GM18951 (cell line): ENCODE measurements at regions not wholly inside any gene's neighbourhood (a gene's known extent, or its start where the extent isn't known, plus 50 kb on each side); places are given as distances from the start of the nearest gene placed in this dataset.

Experiments used
- POLR2A ChIP-seq: IDR thresholded peaks from 4 replicates; pipeline ENCODE4 v1.6.1; 2011; ENCODE audit warnings: mild to moderate bottlenecking; ENCODE audit not compliant: insufficient read length, insufficient read depth; ENCODE audit errors: extremely low read depth
- in situ Hi-C: fragments of 300-500 bp; cut with MboI; formaldehyde crosslinking; loops from one replicate; pipeline ENCODE4 v1.12.0; 2022; ENCODE audit warnings: low sequenced_read_pairs, mixed read lengths, inconsistent platforms; ENCODE audit not compliant: unreplicated experiment

DNA sequence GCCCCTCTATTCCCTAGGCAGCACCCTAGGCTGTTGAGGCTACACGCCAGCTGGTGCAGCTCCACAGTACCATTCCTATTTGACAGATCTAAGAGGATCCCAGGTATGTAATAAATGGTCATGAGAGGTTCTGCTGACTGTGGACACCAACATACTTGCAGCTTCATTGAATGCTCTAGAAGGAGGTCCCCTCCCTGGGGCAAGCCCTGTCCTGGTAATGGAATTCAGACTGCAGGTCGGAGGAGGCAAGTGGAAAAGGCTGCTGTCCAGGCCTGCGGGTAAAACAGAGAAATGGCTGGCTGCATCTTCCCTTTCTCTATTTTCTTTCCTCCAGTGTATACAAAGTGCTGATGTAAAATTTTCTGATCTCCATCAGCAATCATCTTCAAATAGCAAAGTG, 66.1 kb upstream of the ZNF648 start:
- in situ Hi-C loops: no loop called here
- no peak for TF ChIP-seq POLR2A

DNA sequence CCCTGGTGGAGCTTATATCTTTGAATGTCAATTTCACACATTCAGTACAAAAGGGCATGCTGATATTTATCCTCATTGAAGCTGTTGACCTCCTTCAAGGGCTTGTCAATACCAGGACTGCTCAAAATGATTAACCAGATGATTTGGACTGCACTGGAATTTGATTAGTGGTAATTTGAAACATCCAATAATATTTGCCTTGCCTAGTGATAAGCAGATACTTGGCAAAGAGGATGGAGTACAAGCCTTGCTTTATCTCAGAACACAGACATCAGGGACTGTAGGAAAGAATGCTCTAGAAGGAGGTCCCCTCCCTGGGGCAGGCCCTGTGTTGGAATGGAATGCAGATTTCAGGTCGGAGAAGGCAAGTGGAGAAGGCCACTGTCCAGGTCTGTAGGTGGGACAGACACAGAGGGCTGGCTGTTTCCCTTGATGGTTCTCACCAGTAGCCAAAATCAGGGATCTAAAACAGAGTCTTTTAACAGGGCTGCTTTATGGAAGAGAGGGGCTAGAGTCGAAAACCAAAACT, 64.8 kb upstream of the ZNF648 start:
- in situ Hi-C loops: no loop called here
- TF ChIP-seq POLR2A: no peak

DNA sequence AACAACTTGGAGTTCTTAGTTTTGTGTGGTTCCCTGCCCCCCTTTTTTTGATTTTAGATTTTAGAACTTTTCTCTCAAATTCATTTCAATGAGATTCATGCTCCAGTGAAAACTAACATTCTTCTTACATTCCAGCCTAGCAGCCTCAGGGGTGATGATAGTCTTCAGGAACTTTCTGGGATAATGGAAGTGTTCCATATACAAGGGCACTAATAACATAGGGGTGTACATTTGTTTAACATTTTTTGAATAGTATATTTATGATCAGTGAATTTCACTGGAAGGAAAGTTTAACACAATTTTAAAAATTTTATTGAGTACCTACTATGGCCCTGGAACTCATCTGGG, 61.4 kb upstream of the ZNF648 start:
- in situ Hi-C loops: no loop called here
- TF ChIP-seq POLR2A: no peak

DNA sequence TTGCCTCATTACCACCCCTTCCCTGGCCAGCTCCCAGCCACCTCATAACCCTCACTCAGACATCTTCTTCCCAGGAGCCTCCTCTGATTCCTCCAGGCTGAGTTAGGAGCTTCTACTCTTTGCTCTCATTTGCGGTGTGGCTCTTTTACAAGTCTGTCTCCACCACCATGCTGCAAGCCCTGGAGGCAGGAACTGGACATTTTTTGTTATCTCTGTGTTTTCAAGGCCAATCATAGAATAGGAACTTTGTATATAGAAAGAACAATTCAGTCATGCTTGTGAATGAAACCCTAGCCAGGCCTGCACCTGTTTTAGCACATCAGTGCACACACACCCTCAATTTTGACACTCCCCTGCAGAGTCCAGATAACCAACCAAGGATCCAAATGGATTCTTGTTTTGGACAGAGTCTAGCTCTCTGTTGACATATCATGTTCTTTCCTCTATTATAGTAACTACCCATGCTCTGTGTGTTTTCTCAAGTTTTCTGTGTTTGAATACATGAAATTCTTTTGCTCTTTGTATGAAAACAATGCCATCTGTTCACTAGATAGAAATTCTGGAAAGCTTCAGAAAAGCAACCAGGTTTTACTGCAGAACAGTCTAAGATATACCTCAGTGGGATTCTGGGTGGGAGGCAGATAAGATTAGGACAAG, 60.9 kb upstream of the ZNF648 start:
- TF ChIP-seq POLR2A: no peak
- in situ Hi-C loops: no loop called here

DNA sequence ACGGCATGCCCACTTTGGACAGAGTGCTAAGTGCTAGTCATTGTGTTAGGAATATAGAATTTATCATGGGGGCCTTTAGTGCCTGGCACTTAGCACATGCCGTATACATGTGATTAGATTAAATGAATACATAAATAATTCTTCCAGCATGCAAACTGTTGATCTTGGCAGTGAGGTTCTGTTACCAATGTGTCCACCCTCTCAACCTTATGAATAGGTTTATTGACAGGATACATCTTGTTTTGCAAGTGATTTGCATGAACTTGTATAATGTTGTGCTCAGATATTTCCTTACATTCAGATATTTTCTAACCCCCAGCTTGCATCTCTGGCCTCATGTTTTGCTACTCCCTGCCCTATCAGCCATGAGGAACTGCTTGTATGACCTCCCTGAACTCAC, 60.3 kb upstream of the ZNF648 start:
- in situ Hi-C loops: no loop called here
- TF ChIP-seq POLR2A: no peak

DNA sequence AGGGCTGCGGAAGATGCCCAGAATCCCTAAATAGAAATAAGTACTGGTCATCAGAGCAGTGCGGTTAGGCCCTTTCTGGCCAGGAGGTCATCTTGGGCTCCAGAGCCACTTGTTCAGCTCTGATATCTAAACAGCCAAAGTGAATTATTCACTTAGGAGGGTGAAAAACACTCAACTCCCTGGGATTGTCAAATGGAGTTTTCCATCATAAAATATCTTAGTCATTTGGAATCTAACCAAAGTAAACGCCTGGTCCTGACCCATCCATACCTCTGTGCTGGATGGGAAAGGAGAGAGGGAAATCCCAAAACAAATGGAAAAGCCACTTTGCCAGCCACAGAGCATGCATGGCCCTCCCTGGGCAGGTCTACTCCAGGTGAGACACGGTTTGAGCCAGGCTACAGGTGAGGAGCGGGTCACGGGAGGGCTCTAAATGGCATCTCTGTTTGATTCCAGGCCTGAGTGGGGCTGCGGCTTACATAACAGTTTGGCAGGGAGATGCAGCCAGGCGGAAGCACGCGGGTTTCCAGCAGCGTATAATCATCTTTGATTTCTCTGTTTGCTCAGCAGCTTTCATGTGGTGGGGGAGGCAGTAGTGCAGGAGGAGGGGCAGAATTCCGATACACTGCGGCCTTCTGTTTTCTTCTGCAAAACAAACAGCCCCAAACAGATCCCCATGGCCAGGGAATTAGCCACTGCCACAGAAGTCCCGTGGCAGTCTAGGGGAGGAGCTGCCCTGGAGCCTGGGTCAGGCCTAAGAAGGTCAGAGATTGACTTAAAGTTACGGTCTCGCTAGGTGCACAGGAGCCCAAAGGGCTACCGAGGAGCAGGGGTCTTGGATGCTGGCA, 59.1 kb upstream of the ZNF648 start:
- in situ Hi-C loops: no loop called here
- TF ChIP-seq POLR2A: no peak

DNA sequence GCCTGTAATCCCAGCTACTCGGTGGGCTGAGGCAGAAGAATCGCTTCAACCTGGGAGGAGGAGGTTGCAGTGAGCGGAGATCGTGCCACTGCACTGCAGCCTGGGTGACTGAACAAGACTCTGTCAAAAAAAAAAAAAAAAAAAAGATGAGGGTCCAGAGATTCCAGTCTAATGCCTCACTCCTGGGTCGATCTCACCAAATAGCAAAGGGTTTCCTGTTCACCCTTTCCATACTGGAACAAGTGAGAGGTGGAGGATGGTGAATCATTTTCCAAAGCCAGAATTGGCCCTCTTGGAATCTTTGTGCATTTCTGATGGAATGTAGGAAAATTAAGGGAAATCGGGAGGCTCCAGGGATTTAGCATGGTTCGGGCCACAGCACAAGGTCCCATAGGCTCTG, 58.1 kb upstream of the ZNF648 start:
- no peak for TF ChIP-seq POLR2A
- in situ Hi-C loops: no loop called here

DNA sequence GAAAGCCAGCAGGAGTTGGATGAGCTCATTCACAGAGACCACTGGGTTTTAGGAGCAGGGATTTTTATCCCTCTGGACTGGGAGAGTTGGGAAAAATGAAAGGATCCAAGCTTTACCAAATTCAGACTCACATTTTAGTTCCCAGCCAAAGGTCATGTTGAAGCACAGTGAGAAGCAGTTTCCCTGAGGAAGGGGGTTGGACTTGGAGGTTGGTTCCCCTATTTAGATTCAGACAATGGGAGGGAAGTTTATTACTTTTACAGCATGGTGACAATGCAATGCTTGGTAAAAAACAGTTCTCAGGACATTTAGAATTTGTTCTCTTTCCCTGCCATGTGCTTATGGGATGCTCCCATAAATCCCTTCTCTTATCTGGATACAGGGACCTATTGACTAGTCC, 57.3 kb upstream of the ZNF648 start:
- in situ Hi-C loops: no loop called here
- TF ChIP-seq POLR2A: no peak

DNA sequence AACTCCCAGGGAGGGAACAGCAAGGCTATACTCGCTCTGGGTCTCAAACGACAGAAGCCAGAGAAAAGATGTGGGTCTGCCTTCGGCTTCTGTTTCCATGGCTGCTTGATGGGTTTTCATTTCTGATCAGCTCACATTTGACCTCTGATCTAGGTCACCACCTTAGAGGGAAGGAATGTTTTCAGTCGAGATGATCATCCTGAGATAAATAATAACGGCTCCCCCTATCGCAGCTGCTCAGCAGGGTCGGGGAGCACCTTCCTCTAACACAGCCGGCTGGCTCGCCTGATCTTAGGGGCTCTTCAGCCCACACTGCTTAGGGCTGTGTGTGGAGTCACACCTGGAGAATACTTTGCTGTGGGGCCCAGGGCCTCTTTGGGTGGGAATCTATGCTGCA, 53.1 kb upstream of the ZNF648 start:
- TF ChIP-seq POLR2A: no peak
- in situ Hi-C loops: no loop called here

DNA sequence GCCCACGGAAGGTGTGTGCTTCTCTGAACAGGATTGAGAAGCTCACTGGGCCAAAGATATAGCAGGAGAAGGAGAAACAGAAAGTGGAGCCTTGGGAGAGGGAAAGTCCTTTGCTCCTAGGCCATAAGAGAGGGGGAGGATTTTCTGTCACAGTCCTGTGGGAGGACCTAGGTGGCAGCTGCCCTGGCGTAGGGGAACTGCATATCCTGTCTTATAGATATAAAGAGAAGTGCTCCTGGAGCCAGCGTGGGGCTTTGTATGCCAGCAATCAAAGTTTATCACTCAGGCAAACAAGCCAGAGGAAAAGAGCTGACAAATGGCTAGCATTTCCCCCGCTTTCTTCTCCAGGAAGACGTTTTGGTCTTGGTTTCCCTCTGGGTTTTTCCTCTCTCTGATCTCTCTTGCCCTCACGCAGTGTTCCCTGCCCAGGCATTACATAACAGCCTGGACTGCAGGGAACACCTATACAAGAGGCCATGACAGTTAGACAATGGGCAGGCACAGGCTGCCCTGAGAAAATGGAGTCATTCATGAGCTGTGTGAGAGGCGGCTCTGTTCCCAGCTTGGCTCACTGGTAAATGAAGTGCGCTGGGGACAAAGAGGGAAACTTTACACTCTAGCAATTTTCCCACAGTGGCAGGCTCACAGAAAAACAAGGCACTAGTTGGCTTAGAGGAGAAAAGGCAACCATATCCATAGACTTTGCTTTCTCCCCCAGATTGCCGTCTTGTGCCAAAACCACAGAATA, 52.5 kb upstream of the ZNF648 start:
- TF ChIP-seq POLR2A: no peak
- in situ Hi-C loops: no loop called here

DNA sequence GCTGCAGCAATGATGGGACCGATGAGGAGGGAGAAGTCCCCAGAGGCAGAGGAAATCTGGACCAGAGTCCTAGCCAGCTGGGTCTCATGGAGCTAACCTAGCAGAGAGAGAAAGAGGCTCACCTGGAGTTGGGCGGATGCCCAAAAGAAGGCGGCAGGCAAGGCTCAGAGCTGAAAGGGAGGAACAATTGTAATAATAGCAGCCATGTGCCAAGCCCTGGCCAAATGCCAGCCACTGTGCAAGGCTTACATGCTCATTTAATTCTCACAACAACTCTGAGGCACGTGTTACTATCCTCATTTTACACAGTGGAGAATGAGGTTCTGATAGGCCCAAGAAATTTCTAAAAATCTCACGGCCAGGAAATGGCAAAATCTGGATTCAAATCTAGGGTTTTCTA, 50.0 kb upstream of the ZNF648 start:
- TF ChIP-seq POLR2A: no peak
- in situ Hi-C loops: no loop called here
